ENCODE measurements at regions not wholly inside any gene's neighbourhood (a gene's known extent, or its start where the extent isn't known, plus 50 kb on each side); places are given as distances from the start of the nearest gene placed in this dataset.

GRCh38 chr14:42335918-42336317 is 729.2 kb downstream of the LRFN5 start:
- no peaks in the 10 kb centered on the region for H3K36me3 ChIP-seq (ENCODE audit: control insufficient read depth in 2 of 2, extremely low read depth in 1 of 2, insufficient read depth in 2 of 2, low read length in 2 of 2)
- dilution Hi-C loops (cut with MboI; ENCODE audit: extremely low pct_ligation_motif_present, low sequenced_read_pairs) (no loop called here), intact Hi-C loops (cut with micrococcal nuclease) (no loop called here)
- TF ChIP-seq MAX (IDR thresholded peaks at IDR 0.05; ENCODE audit: insufficient read depth, insufficient read length): no peak
- TF ChIP-seq POLR2A (IDR thresholded peaks at IDR 0.05; ENCODE audit: low read depth, low read length): no peak
- no peak for TF ChIP-seq EZH2 (IDR thresholded peaks at IDR 0.05; ENCODE audit: borderline replicate concordance, low read depth, low read length, severe bottlenecking)
- TF ChIP-seq CTCF (IDR thresholded peaks at IDR 0.05; ENCODE audit: extremely low read depth in 1 of 2, insufficient read depth in 1 of 2, low read depth in 1 of 2, low read length in 2 of 2): no peak
- TF ChIP-seq FOS (IDR thresholded peaks at IDR 0.05; ENCODE audit: borderline replicate concordance, insufficient read depth, low read length): no peak
- FAIRE-seq: no peak
- ChIA-PET POLR2A (no interaction called here), CTCF (no interaction called here)
- no peaks in the 10 kb centered on the region for H3K27me3 ChIP-seq (ENCODE audit: control insufficient read depth in 2 of 2, insufficient read depth in 2 of 2, low read length in 2 of 2)
- no peaks in the 10 kb centered on the region for H3K9me1 ChIP-seq (replicated peaks; ENCODE audit: control insufficient read depth, extremely low read depth, insufficient read depth, low read length)
- H3K9ac ChIP-seq (replicated peaks; ENCODE audit: extremely low read depth, insufficient read depth, low read length): no peak overlapping the region
- no peak overlapping the region for H2AFZ ChIP-seq (ENCODE audit: low read depth, low read length)
- no peaks in the 10 kb centered on the region for H3K4me1 ChIP-seq (ENCODE audit: control insufficient read depth, extremely low read depth, insufficient read depth, low read length)
- H3K27ac ChIP-seq (ENCODE audit: insufficient read depth, low read depth, low read length): no peak overlapping the region
- no peak overlapping the region for H3K4me2 ChIP-seq (ENCODE audit: insufficient read depth, low read length)
- no TSS peak for BruUV-seq (replicated peaks)
- no peaks in the 10 kb centered on the region for H3K9me3 ChIP-seq (replicated peaks; ENCODE audit: control insufficient read depth, insufficient read depth, low read length)
- no peak overlapping the region for H3K4me3 ChIP-seq (replicated peaks in 1 of 3; ENCODE audit: insufficient read depth in 1 of 3, low read depth in 1 of 3, low read length in 3 of 3)
- no peaks in the 10 kb centered on the region for H4K20me1 ChIP-seq (replicated peaks; ENCODE audit: control insufficient read depth, extremely low read depth, insufficient read depth, low read length)
- no peaks in the 10 kb centered on the region for H3K79me2 ChIP-seq (ENCODE audit: control insufficient read depth, insufficient read depth, low read length)
- DNase-seq (ENCODE audit: low read depth, low spot score): no peak

- DNase-seq (ENCODE audit: low read depth, low spot score) (no peak), FAIRE-seq (no peak)
- H3K9me3 ChIP-seq (replicated peaks; ENCODE audit: control insufficient read depth, insufficient read depth, low read length): no peaks in the 10 kb centered on the region
- no peaks in the 10 kb centered on the region for H4K20me1 ChIP-seq (replicated peaks; ENCODE audit: control insufficient read depth, extremely low read depth, insufficient read depth, low read length)
- H3K4me3 ChIP-seq (replicated peaks in 1 of 3; ENCODE audit: insufficient read depth in 1 of 3, low read depth in 1 of 3, low read length in 3 of 3): no peak overlapping the region
- H3K27ac ChIP-seq (ENCODE audit: insufficient read depth, low read depth, low read length): no peak overlapping the region
- H3K4me2 ChIP-seq (ENCODE audit: insufficient read depth, low read length): no peak overlapping the region
- no peaks in the 10 kb centered on the region for H3K27me3 ChIP-seq (ENCODE audit: control insufficient read depth in 2 of 2, insufficient read depth in 2 of 2, low read length in 2 of 2)
- H3K9me1 ChIP-seq (replicated peaks; ENCODE audit: control insufficient read depth, extremely low read depth, insufficient read depth, low read length): no peaks in the 10 kb centered on the region
- no peak overlapping the region for H2AFZ ChIP-seq (ENCODE audit: low read depth, low read length)
- no peaks in the 10 kb centered on the region for H3K36me3 ChIP-seq (ENCODE audit: control insufficient read depth in 2 of 2, extremely low read depth in 1 of 2, insufficient read depth in 2 of 2, low read length in 2 of 2)
- H3K4me1 ChIP-seq (ENCODE audit: control insufficient read depth, extremely low read depth, insufficient read depth, low read length): no peaks in the 10 kb centered on the region
- ChIA-PET POLR2A (no interaction called here), CTCF (no interaction called here)
- TF ChIP-seq POLR2AphosphoS5 (IDR thresholded peaks at IDR 0.05; ENCODE audit: insufficient read depth, low read depth, low read length): no peak
- TF ChIP-seq CTCF (IDR thresholded peaks at IDR 0.05; ENCODE audit: extremely low read depth in 1 of 2, insufficient read depth in 1 of 2, low read depth in 1 of 2, low read length in 2 of 2): no peak
- TF ChIP-seq POLR2A (IDR thresholded peaks at IDR 0.05; ENCODE audit: low read depth, low read length): no peak
- BruUV-seq (replicated peaks): no TSS peak
- dilution Hi-C loops (cut with MboI; ENCODE audit: extremely low pct_ligation_motif_present, low sequenced_read_pairs) (no loop called here), intact Hi-C loops (cut with micrococcal nuclease) (no loop called here)
- no peak overlapping the region for H3K9ac ChIP-seq (replicated peaks; ENCODE audit: extremely low read depth, insufficient read depth, low read length)
- H3K79me2 ChIP-seq (ENCODE audit: control insufficient read depth, insufficient read depth, low read length): no peaks in the 10 kb centered on the region
Measured at GRCh38 chr14:42334931-42335330, 728.3 kb downstream of the LRFN5 start.

Data from endothelial cell of umbilical vein (primary cell).